NCI-H1105 treated with DMSO at 0.1 percent for 48 hours (cell line): ENCODE measurements at regions not wholly inside any gene's neighbourhood (a gene's known extent, or its start where the extent isn't known, plus 50 kb on each side); places are given as distances from the start of the nearest gene placed in this dataset.

Experiments
- DNase-seq: peaks from one replicate; lab custom pipeline; 2025; lab: John Stamatoyannopoulos, UW

- DNase-seq = no peak
Observed at GRCh38 chr10:91036807-91037411, 116.0 kb upstream of the ANKRD1 start.

DNA sequence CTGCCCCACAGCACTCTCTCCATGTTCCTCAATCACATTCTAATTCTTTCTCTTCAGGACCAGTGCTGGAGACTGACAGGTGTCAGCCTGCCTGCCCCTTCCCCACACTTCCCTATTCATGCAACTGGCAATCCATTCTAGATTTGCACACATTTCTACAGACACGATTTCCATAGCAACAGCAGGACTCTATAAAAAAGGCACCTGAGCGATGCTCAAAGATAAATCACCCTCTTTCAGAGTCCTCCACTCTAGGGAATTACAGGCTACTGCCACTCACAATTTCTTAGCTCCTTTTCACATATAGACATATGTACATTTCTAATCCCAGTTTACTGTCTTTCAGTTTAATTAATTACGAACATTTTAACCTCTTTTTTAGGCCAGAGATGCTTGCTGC is 118.1 kb upstream of the ANKRD1 start:
- DNase-seq = no peak

DNA sequence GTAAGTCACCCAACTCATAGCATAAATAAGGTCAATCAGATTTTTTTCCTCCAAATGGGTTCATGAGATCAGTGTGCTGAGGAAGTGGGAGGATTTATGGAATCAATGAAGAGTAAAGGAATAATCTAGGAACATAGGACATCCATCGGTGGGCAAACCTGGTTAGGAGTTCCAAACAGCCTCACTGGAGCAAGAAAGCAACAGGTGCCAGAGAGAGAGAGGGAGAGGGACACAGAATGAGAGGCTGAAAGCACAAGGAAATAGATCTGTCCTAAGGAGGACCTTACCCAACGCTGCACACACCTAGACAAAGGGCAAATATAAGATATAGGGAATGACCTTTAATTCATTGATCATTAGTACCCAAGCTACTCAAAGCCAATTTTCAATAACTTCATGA is 119.5 kb upstream of the ANKRD1 start:
- DNase-seq = no peak

GRCh38 chr10:91042069-91042468 is 121.2 kb upstream of the ANKRD1 start:
- DNase-seq = no peak

GRCh38 chr10:91043173-91043910 is 122.5 kb upstream of the ANKRD1 start:
- DNase-seq = peak; percentile 24

DNA sequence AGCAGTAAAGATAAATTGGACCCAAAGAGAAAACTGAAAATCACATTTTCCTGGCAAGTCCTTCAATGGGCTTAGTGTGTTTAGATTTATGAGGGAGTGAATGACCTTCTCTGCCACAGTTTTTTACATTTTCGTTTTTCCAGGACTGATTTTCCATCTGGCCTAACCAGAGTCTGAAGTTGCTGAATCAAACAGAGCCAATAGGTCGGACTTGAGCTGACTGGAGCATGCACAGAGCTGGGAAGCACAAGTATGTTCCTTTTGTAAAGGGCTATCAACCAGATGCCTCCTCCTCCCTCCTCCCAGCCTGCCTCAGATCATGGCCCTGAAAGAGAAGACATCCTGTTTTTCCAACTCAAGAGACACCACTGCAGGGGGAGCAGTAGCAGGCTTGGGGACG is 126.0 kb upstream of the ANKRD1 start:
- DNase-seq = no peak

GRCh38 chr10:91048380-91048779 is 127.5 kb upstream of the ANKRD1 start:
- no peak for DNase-seq

- DNase-seq = no peak
Observed at GRCh38 chr10:91049296-91049987, 128.6 kb upstream of the ANKRD1 start.

DNA sequence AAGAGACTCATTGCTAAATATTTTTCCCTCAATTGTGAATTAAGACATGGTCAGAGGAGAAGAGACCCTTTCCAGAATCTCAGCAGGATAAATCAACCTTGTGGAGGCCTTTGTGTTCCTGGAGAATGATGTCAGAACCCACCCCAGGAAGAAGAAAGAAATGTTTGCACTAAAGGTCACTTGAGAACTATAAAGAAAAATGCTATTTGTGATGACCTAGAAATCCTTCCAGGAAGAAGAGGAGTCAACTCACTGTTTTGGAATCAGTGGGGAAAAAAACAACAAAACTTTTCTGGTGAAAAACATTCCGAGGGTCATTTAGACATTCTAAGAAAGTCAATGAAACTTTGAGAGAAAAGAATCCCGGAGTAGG is 129.1 kb upstream of the ANKRD1 start:
- no peak for DNase-seq

DNA sequence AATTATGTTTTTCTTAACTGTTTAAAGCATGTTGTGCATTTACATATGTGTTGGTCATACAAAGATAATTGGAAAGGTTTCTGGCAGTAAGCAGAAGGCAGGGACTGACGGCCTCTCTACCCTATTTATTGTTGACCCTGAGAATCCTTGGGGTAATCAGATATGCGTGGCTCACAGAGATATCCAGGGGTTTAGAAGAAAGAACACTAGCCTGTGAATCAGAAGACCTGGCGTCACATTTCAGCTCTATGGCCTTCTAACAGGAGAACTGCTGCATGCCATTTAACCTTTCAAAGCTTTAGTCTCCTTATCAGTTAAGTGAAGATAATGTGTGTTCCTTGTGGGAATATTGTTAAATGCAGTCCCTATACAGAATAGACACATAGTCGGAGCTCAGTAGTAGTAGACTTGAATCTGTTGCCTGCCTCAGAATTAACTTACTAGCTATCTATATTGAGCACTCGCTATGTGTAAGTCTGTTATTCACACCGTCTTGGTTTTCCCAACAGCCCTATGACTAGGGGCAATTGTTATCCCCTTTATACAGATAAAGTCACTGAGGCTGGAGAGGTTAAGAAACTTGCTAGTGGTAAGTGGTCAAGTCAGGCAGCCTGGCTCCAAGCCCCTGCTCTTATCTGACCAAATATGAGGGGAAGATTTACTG is 129.6 kb upstream of the ANKRD1 start:
- DNase-seq = no peak

GRCh38 chr10:91051829-91052228 is 130.9 kb upstream of the ANKRD1 start:
- peak; percentile 45 for DNase-seq

DNA sequence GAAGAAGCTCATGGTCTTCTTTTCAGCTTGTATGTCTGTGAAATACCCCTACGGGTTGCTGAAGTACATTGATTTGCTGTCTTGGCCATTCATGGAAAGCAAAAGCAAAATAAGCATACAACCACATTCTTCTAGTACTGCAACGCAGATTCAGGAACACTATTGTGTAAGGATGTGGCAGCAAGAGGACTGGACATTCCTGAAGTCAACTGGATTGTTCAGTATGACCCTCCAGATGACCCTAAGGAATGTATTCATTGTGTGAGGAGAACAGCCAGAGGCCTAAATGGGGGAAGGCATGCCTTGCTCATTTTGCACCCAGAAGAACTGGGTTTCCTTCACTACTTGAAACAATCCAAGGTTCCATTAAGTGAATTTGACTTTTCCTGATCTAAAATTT is 133.4 kb upstream of the ANKRD1 start:
- DNase-seq = no peak

- no peak for DNase-seq
Observed at GRCh38 chr10:91061187-91061586, 140.3 kb upstream of the ANKRD1 start.

GRCh38 chr10:91061608-91062007 is 140.7 kb upstream of the ANKRD1 start:
- DNase-seq = no peak

- DNase-seq = no peak
Observed at GRCh38 chr10:91062091-91062490, 141.2 kb upstream of the ANKRD1 start.

- DNase-seq = no peak
Observed at GRCh38 chr10:91071786-91072185, 148.7 kb upstream of the PCGF5 start.

GRCh38 chr10:91073286-91073979 is 147.0 kb upstream of the PCGF5 start:
- no peak for DNase-seq

DNA sequence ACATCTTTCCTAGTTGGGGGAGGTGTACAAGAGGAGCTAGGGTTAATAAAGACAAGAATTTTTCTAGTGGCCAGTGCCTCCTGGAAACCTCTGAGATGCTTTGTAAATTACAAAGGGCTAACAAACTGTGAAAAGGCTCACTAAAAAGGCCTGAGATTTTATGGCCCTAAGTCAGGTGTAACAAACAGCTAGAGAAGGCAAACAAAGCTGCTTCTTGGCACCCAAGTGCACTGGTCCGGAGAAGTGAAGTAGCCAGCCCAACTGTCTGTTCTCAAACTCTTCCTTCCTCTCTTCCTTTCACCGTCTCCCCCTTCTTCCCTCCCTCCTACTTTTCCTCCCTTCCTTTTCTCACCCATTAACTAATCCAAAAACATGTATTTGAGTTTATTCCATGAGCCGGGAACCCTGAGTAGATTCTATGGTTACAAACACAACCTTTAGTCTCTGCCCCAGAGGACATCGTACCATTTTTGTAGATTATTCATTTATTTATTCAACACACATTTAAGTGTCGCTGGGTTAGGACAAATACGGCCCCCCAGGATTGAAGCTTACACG is 143.4 kb upstream of the PCGF5 start:
- DNase-seq = peak; percentile 5

DNA sequence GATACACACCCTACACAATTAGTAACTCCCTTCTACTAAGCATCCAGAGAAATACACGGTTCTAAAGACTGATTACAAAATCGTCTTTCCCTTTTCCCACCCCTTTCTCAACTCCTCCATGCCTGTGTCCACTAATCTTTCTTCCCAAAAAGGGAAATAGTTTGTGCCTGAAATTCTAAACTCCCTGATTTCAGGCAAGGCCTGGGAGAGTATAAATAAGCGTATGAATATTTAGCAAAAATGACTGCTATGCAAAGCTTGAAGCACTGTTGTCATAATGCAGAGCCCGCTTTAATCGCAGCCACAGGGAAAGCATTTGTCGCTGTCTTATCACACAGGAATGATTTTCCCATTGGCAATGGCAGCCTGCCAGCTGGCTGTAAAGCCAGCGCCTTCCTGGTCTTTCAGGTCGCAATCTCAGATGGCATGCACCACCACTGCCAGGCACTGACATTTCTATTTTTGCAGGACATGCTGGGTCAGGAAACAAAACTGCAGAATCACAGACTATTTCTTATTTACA is 142.9 kb upstream of the PCGF5 start:
- DNase-seq = peak; percentile 64

GRCh38 chr10:91080776-91081175 is 139.7 kb upstream of the PCGF5 start:
- DNase-seq = no peak

DNA sequence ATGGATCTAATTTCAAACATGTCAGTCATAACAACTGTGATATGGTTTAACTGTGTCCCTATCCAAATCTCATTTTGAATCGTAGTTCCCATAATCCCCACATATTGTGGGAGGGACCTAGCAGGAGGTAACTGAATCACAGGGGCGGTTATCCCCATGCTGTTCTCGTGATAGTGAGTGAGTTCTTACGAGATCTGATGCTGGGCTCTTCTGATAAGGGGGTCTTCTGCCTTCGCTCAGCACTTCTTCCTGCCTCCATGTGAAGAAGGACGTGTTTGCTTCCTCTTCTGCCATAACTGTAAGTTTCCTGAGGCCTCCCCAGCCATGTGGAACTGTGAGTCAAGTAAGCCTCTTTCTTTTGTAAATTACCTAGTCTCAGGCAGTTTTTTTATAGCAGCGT is 138.0 kb upstream of the PCGF5 start:
- DNase-seq = no peak
